Rectal smooth muscle tissue (tissue), 1 donor: ENCODE measurements at regions not wholly inside any gene's neighbourhood (a gene's known extent, or its start where the extent isn't known, plus 50 kb on each side); places are given as distances from the start of the nearest gene placed in this dataset.

Source experiments
- H3K27ac ChIP-seq: one replicate; pipeline ENCODE4 v1.7.0; 2013; ENCODE audit warnings: low read depth, low read length, inconsistent platforms
- H3K27me3 ChIP-seq: one replicate; pipeline ENCODE4 v1.7.0; 2013; ENCODE audit warnings: low read length; ENCODE audit not compliant: control insufficient read depth, insufficient read depth
- H3K36me3 ChIP-seq: one replicate; pipeline ENCODE4 v1.7.0; 2013; ENCODE audit warnings: low read length; ENCODE audit not compliant: control insufficient read depth, insufficient read depth
- H3K4me1 ChIP-seq: one replicate; pipeline ENCODE4 v1.7.0; 2013; ENCODE audit warnings: low read length; ENCODE audit not compliant: control insufficient read depth, insufficient read depth
- H3K4me3 ChIP-seq: one replicate; pipeline ENCODE4 v1.7.0; 2013; ENCODE audit warnings: low read length
- H3K9ac ChIP-seq: one replicate; pipeline ENCODE4 v1.7.0; 2013; ENCODE audit warnings: low read length

DNA sequence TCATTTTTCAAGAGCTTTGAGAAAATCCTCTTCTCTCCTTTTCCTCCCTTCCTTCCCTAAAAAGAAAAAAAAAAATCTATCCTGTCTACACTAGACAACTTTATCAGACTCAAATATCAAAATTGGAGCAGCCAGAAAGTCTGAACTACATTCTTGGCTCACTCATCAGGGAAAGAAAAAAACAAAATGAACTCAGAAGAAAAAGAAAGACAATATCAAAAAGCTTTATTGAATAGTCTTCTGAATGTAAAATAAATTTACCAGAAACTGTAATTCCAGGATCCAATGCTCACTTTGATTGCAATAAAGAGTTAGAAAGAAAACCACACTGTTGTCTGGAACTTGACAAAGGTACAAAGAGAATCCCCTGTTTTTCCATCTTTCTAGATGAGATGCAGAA lies 507.2 kb upstream of the MPDZ start:
- no peaks in the 10 kb centered on the region for H3K36me3 ChIP-seq
- H3K9ac ChIP-seq = no peak overlapping the region
- no peak overlapping the region for H3K4me3 ChIP-seq
- no peaks in the 10 kb centered on the region for H3K27me3 ChIP-seq
- peaks cover 2% of the 10 kb centered on the region for H3K4me1 ChIP-seq
- H3K27ac ChIP-seq = no peak overlapping the region

DNA sequence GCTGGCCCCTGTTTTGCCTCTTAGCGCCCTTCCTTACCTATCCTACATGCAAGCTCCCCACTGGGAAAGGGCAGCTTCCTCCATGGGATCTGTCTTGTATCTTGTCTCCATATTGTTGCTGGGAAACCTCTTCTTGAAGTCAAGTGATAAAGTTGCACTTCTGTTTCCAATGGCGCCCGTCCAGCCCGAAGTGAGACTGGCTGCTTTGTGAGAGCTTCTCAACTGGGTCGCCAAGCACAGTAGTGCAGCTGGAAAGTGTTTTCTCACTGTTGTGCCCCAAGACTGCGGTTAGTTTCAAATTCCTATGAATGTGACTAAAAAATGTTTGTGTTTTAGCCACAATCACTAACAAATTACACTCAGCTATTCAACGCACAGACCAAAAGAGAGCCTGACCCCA lies 506.6 kb upstream of the MPDZ start:
- no peak overlapping the region for H3K9ac ChIP-seq
- H3K27ac ChIP-seq = no peak overlapping the region
- H3K27me3 ChIP-seq = no peaks in the 10 kb centered on the region
- peaks cover 2% of the 10 kb centered on the region for H3K4me1 ChIP-seq
- H3K36me3 ChIP-seq = no peaks in the 10 kb centered on the region
- H3K4me3 ChIP-seq = no peak overlapping the region

DNA sequence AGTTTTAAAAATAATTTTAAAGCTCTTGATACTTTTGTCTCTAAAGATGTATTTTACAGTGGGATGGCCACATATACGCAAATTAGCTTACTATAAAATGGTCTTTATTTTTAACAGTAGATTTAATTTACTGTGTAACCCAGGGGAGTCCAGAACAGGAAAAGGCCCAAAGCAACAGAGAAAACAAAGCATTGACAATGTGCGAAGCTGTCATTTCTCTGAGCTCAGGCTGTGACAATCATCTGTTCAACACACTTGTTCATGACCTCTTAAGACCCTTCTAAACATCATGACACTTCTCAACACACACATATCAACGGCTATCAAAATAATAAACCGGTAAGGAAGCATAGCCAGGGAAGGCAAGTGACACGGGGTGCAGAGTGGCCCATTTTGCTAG lies 499.6 kb upstream of the MPDZ start:
- Histone ChIP-seq H3K27ac (no peak overlapping the region), H3K36me3 (no peaks in the 10 kb centered on the region)

DNA sequence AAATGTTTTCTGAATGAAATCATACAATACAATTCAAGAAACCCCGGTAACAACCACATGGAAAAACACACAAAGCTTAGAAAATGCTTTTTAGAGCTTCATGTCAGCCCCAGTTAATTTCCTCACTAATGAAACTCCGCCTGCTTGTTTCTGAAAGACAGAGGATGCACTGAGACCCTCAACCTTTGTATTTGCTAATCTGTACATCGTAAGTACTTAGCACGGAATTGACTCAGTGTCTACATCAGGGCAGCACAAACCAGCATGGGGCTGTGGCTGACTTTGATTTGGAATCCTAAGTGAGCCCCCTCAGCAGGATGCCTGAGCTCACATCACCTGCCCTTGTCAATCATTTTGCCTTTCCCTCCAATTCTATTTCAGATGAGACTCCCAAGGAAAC lies 499.1 kb upstream of the MPDZ start:
- H3K36me3 ChIP-seq = no peaks in the 10 kb centered on the region
- no peaks in the 10 kb centered on the region for H3K4me1 ChIP-seq
- no peak overlapping the region for H3K9ac ChIP-seq
- H3K27ac ChIP-seq = no peak overlapping the region
- H3K4me3 ChIP-seq = no peak overlapping the region
- no peaks in the 10 kb centered on the region for H3K27me3 ChIP-seq

More for the DNA sequence above, 499.6 kb upstream of the MPDZ start:
- H3K9ac ChIP-seq = no peak overlapping the region
- H3K4me3 ChIP-seq = no peak overlapping the region
- no peaks in the 10 kb centered on the region for H3K4me1 ChIP-seq
- H3K27me3 ChIP-seq = no peaks in the 10 kb centered on the region

DNA sequence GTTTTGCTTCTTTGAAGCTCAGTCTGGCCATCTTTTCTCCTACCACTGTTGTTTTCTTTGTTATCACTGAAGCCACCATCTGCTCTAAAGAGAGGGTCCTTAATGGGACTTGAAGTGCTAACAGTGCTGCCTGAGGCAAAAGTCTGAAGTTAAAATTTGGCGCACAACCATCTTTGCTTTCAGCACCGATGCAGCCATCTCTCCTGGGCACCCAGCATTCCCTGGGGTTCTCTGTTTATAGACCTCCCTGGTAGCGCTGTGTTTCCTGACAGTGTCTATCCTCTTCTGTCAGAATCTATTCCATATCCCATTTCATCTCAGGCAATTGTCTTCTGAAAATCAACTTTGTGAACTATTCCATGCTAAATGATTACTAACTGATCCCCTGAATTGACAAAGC lies 491.5 kb upstream of the MPDZ start:
- H3K9ac ChIP-seq = no peak overlapping the region
- H3K4me3 ChIP-seq = no peak overlapping the region
- no peak overlapping the region for H3K27ac ChIP-seq
- no peaks in the 10 kb centered on the region for H3K27me3 ChIP-seq
- no peaks in the 10 kb centered on the region for H3K36me3 ChIP-seq
- H3K4me1 ChIP-seq = no peaks in the 10 kb centered on the region

DNA sequence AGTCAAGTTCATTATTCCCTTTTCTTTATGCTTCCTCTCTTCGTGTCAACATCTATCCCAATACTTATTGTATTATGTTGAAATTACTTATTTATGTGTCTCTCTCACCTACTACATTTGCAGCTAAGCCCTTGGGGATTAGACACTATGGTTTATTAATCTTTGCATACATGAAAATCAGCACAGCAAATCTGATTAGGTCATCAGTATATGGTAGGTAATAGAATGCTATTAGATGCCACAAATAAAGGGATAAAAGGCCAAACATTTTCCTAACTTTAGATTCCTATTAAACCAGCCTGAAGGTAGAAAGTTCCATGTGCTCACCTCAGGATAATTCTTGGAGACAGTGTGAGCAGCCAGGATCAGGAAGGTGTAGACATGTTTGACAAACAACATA lies 490.1 kb upstream of the MPDZ start:
- Histone ChIP-seq H3K4me1 (no peaks in the 10 kb centered on the region), H3K4me3 (no peak overlapping the region), H3K27me3 (no peaks in the 10 kb centered on the region), H3K27ac (no peak overlapping the region), H3K36me3 (no peaks in the 10 kb centered on the region), H3K9ac (no peak overlapping the region)

DNA sequence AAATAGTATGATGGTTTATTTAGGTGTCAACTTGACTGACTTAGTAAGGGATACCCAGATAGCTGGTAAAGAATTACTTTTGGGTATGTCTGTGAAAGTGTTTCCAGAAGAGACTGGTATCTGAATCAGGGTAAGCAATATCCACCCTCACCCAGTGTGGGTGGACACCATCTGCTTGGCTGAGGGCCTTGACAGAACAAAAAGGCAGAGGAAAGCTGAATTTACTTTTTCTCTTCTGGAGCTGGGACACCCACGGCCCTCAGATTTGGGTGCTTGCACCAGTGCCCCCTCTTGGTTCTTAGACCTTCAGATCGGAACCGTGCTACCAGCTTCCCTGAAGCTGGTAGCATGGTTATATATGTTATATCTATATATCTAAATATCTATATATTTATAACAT lies 489.5 kb upstream of the MPDZ start:
- Histone ChIP-seq H3K4me3 (no peak overlapping the region), H3K27me3 (no peaks in the 10 kb centered on the region), H3K4me1 (no peaks in the 10 kb centered on the region), H3K9ac (no peak overlapping the region), H3K36me3 (no peaks in the 10 kb centered on the region), H3K27ac (no peak overlapping the region)

DNA sequence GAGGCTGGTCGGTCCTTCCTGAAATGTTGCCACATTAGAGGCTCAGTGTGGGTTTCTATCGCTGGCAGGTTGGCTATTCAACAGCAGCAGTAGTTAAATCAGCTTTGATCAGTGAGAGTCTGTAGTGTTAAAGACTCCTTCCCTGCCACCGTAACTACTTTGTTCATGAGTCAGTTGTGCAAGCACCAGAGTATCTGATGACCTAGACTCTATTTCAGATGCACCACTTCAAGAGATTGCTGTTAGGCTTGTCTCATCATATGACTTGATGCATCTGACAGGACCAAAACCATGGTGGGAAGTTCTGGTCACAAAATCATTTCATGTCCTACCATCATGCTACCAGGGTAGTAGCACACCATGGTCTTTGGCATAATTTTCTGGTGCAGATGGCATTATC lies 482.7 kb upstream of the MPDZ start:
- H3K36me3 ChIP-seq = no peaks in the 10 kb centered on the region

DNA sequence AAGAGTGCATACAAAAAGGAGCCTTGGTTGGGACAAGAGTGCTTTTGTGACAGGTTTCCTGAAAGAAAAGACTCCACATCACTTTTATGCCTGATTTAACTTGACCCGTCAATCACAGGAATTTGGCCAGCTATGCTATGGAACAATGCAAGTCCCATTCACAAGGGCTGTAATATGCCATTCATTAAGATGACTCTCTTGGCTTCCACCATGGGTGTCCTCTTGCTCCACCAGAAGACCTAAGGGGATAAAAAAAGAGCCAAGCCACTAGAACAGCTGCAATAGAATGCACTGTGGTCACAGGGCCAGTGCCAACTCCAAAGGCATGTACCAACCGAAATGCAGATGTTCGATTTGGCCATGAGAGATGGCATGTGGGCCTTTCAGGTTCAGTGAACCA lies 480.1 kb upstream of the MPDZ start:
- H3K4me3 ChIP-seq = no peak overlapping the region
- H3K36me3 ChIP-seq = no peaks in the 10 kb centered on the region
- no peak overlapping the region for H3K9ac ChIP-seq
- H3K27me3 ChIP-seq = no peaks in the 10 kb centered on the region
- no peaks in the 10 kb centered on the region for H3K4me1 ChIP-seq
- no peak overlapping the region for H3K27ac ChIP-seq

More for the DNA sequence above, 482.7 kb upstream of the MPDZ start:
- Histone ChIP-seq H3K4me3 (no peak overlapping the region), H3K4me1 (no peaks in the 10 kb centered on the region), H3K9ac (no peak overlapping the region), H3K27ac (no peak overlapping the region), H3K27me3 (no peaks in the 10 kb centered on the region)

DNA sequence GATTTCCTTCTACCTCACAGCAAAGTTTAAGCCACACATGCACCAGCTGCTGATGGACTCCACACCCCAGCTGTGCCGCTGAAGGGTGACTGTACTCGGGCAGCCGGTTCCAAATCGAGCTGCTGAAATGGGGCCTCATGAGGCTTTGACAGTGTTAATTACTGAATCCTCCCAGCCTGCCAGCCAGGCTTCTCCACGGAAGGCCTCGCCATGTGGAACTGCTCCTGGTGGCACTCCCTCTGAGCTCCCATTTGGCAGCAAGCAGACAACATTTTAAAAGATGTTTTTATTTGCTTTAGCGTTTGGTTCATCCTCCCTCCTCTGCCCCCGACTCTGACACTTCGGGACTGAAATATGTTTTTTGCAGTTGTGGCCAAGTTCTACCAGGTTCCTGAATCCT lies 479.4 kb upstream of the MPDZ start:
- no peaks in the 10 kb centered on the region for H3K27me3 ChIP-seq
- H3K27ac ChIP-seq = no peak overlapping the region
- H3K4me3 ChIP-seq = no peak overlapping the region
- no peaks in the 10 kb centered on the region for H3K36me3 ChIP-seq
- no peak overlapping the region for H3K9ac ChIP-seq
- H3K4me1 ChIP-seq = no peaks in the 10 kb centered on the region

DNA sequence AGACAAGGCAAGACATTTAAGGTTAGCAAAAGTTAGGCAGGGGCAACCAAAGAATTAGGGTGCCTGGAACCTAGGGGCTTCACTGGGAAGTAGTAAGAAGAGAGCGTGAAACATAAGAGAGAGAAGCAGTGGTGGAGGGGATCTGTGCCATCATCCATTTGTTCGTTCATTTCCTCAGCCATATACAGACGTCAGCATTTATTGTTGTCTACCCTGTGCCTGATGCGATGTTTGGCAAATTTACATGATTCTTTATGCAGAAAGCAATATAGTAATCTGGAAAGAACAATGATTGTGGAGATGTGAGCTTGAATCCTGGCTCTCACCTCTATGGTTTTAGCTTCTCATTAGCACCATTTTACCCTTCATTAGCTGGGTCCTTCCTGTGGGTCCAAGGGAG lies 477.5 kb upstream of the MPDZ start:
- H3K4me3 ChIP-seq = no peak overlapping the region

DNA sequence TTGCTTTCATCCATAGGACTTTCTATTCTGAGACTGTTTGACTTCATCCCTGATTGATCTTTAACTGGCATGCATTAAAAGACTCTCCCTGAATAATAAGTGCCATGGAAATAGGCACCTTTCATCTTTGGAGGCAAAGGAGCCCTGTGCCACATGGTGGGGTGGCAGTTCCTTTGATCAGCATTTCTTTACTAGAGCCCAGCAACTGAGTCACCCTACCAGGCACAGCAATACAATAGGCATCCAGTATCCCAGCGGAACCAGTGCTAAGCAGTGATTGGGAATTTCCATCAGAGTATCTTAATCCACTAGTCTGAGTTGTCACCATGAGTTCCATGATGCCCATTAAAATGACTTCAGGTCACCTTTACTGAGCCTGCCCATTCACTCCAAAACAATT lies 476.1 kb upstream of the MPDZ start:
- no peaks in the 10 kb centered on the region for H3K27me3 ChIP-seq
- H3K27ac ChIP-seq = no peak overlapping the region
- no peaks in the 10 kb centered on the region for H3K4me1 ChIP-seq
- H3K9ac ChIP-seq = no peak overlapping the region
- H3K36me3 ChIP-seq = no peaks in the 10 kb centered on the region
- H3K4me3 ChIP-seq = no peak overlapping the region

More for the DNA sequence above, 477.5 kb upstream of the MPDZ start:
- Histone ChIP-seq H3K4me1 (no peaks in the 10 kb centered on the region), H3K27me3 (no peaks in the 10 kb centered on the region), H3K9ac (no peak overlapping the region), H3K36me3 (no peaks in the 10 kb centered on the region), H3K27ac (no peak overlapping the region)

DNA sequence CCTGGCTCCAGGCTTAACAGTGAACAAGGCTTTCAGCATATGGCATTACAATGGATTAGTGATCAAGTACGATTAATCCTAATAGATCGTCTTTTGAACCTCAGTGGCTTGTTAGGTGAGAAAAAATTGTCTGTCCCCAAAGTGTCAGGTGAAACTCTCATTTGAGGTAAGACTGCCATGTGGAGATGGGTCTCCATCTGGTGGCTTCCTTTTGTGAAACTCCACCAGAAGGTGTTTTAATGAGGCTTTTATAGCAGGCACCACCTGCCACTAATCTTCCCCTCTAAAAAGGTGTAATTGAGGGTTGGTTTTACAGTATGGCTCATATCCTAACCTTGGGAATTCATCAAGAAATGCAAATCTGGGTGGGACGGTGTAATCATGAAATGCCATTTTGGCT lies 471.1 kb upstream of the MPDZ start:
- no peaks in the 10 kb centered on the region for H3K27me3 ChIP-seq
- H3K4me3 ChIP-seq = no peak overlapping the region
- no peak overlapping the region for H3K9ac ChIP-seq
- H3K36me3 ChIP-seq = no peaks in the 10 kb centered on the region
- no peak overlapping the region for H3K27ac ChIP-seq
- no peaks in the 10 kb centered on the region for H3K4me1 ChIP-seq

DNA sequence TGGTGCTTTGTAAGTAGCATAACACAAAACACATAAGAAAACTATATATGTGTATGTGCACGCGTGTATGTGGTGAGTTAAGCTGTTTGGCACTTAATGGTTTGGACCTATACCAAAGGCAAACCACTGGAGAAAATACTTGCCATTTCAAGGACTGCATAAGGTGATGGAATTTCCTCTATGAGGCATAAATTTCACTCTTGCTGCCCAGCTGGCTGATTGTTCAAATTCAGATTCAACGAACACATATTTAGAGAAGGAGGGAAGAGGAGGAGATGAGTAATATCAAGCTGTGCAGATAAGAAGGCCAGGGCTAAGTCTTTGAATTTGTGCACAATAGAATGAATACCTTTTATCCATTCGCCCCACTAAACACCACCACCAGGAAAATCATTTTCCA lies 470.6 kb upstream of the MPDZ start:
- H3K4me3 ChIP-seq = no peak overlapping the region
- no peak overlapping the region for H3K27ac ChIP-seq
- no peaks in the 10 kb centered on the region for H3K27me3 ChIP-seq
- no peaks in the 10 kb centered on the region for H3K36me3 ChIP-seq
- no peak overlapping the region for H3K9ac ChIP-seq
- no peaks in the 10 kb centered on the region for H3K4me1 ChIP-seq
